Neural progenitor cell (in vitro differentiated cells): ENCODE measurements at regions not wholly inside any gene's neighbourhood (a gene's known extent, or its start where the extent isn't known, plus 50 kb on each side); places are given as distances from the start of the nearest gene placed in this dataset.

Experiments used
- DNase-seq: peaks from one replicate; pipeline ENCODE4 v3.0.0-alpha.2; 2016; ENCODE audit warnings: low spot score
- H2AFZ ChIP-seq: fragments of 200-600 bp; sonication (generic); replicated peaks from 2 replicates; pipeline ENCODE4 v1.6.1; 2016; ENCODE audit warnings: antibody characterized with exemption
- H3F3A ChIP-seq: fragments of 200-600 bp; sonication (generic); 2 replicates; pipeline ENCODE4 v1.6.1; 2016; ENCODE audit warnings: antibody characterized with exemption, low read depth
- H3K27ac ChIP-seq: fragments of 200-600 bp; sonication (generic); 2 replicates; pipeline ENCODE4 v1.5.1; 2016; ENCODE audit warnings: mild to moderate bottlenecking
- H3K27me3 ChIP-seq: fragments of 200-600 bp; sonication (generic); 2 replicates; pipeline ENCODE4 v1.6.1; 2016; ENCODE audit warnings: mild to moderate bottlenecking, moderate library complexity
- H3K36me3 ChIP-seq: fragments of 200-600 bp; sonication (generic); 2 replicates; pipeline ENCODE4 v1.5.1; 2016
- H3K4me1 ChIP-seq: fragments of 200-600 bp; sonication (generic); 2 replicates; pipeline ENCODE4 v1.6.1; 2016; ENCODE audit warnings: mixed run types
- H3K4me2 ChIP-seq: fragments of 200-600 bp; sonication (generic); 2 replicates; pipeline ENCODE4 v1.6.1; 2016
- H3K4me3 ChIP-seq: fragments of 200-600 bp; sonication (generic); 2 replicates; pipeline ENCODE4 v1.5.1; 2016
- H3K79me2 ChIP-seq: fragments of 200-600 bp; sonication (generic); 2 replicates; pipeline ENCODE4 v1.6.1; 2016; ENCODE audit warnings: low read depth
- H3K9ac ChIP-seq: fragments of 200-600 bp; sonication (generic); 2 replicates; pipeline ENCODE4 v1.6.1; 2016
- H3K9me3 ChIP-seq: fragments of 200-600 bp; sonication (generic); 2 replicates; pipeline ENCODE4 v1.5.1; 2016; ENCODE audit warnings: low read depth
- H4K20me1 ChIP-seq: fragments of 200-600 bp; sonication (generic); 2 replicates; pipeline ENCODE4 v1.6.1; 2016; ENCODE audit warnings: low read depth
- H3K27ac Mint-ChIP-seq: 3 replicates; pipeline ENCODE4 v1.8.0; 2021; ENCODE audit warnings: mixed read lengths
- H3K27me3 Mint-ChIP-seq: 2 replicates; pipeline ENCODE4 v1.8.0; 2022; ENCODE audit warnings: low read depth, mild to moderate bottlenecking, inconsistent platforms, moderate library complexity, mixed read lengths; ENCODE audit not compliant: insufficient read depth
- H3K36me3 Mint-ChIP-seq: 3 replicates; pipeline ENCODE4 v1.8.0; 2021; ENCODE audit warnings: mixed read lengths
- H3K4me1 Mint-ChIP-seq: 3 replicates; pipeline ENCODE4 v1.8.0; 2021; ENCODE audit warnings: mixed read lengths
- H3K4me3 Mint-ChIP-seq: 3 replicates; pipeline ENCODE4 v1.8.0; 2021; ENCODE audit warnings: mild to moderate bottlenecking, moderate library complexity, mixed read lengths
- H3K9me3 Mint-ChIP-seq: 3 replicates; pipeline ENCODE4 v1.8.0; 2020; ENCODE audit warnings: mixed read lengths
- EZH2 ChIP-seq: fragments of 200-600 bp; sonication (generic); IDR thresholded peaks from 2 replicates; pipeline ENCODE4 v1.6.1; 2017; ENCODE audit warnings: antibody characterized with exemption, mild to moderate bottlenecking, moderate library complexity
- EZH2phosphoT487 ChIP-seq: fragments of 200-600 bp; sonication (generic); IDR thresholded peaks from 2 replicates; pipeline ENCODE4 v1.6.1; 2017; ENCODE audit warnings: antibody characterized with exemption
- TF ChIP-seq, protein P1 (sequence below): fragments of 200-600 bp; sonication (generic); IDR thresholded peaks from 2 replicates; pipeline ENCODE4 v1.5.1; 2017; ENCODE audit warnings: antibody characterized with exemption, mild to moderate bottlenecking

- Mint-ChIP-seq H3K36me3 (no peaks in the 10 kb centered on the region), H3K27me3 (peaks cover 4% of the 10 kb centered on the region), H3K4me3 (no peak overlapping the region), H3K9me3 (no peaks in the 10 kb centered on the region), H3K4me1 (peaks cover 5% of the 10 kb centered on the region), H3K27ac (no peak overlapping the region)
- Histone ChIP-seq H4K20me1 (no peaks in the 10 kb centered on the region), H3K79me2 (no peaks in the 10 kb centered on the region), H3K4me3 (no peak overlapping the region), H3K4me2 (no peak overlapping the region), H3K36me3 (no peaks in the 10 kb centered on the region), H2AFZ (no peak overlapping the region), H3F3A (no peaks in the 10 kb centered on the region), H3K9ac (no peak overlapping the region), H3K27ac (no peak overlapping the region), H3K4me1 (no peaks in the 10 kb centered on the region), H3K9me3 (no peaks in the 10 kb centered on the region), H3K27me3 (no peaks in the 10 kb centered on the region)
- TF ChIP-seq EZH2phosphoT487 (no peak), EZH2 (no peak)
- TF ChIP-seq, protein P1, sequence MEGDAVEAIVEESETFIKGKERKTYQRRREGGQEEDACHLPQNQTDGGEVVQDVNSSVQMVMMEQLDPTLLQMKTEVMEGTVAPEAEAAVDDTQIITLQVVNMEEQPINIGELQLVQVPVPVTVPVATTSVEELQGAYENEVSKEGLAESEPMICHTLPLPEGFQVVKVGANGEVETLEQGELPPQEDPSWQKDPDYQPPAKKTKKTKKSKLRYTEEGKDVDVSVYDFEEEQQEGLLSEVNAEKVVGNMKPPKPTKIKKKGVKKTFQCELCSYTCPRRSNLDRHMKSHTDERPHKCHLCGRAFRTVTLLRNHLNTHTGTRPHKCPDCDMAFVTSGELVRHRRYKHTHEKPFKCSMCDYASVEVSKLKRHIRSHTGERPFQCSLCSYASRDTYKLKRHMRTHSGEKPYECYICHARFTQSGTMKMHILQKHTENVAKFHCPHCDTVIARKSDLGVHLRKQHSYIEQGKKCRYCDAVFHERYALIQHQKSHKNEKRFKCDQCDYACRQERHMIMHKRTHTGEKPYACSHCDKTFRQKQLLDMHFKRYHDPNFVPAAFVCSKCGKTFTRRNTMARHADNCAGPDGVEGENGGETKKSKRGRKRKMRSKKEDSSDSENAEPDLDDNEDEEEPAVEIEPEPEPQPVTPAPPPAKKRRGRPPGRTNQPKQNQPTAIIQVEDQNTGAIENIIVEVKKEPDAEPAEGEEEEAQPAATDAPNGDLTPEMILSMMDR, result no peak
- no peak for DNase-seq
Measured at GRCh38 chr9:86735772-86736458, 211.4 kb downstream of the GAS1 start.

DNA sequence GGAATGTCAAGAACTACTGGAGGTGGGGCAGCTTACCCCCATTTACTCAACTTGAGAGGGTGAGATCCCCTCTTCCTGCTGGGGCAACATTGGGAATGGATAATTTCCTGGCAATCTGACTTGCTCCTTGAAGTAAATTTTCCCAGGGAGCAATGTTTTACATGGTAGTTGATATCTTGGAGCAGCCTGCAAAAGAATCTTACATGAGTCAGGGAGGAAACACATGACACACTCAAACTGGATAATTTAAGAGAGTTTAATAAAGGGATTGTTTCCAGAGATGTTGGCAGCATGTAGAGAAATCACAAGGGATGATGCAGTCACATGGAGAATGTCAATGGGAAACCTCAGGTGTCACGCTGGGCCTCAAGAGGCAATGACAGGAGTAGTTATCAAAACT is 212.5 kb downstream of the GAS1 start:
- Histone ChIP-seq H3K4me3 (no peak overlapping the region), H3K36me3 (no peaks in the 10 kb centered on the region), H2AFZ (no peak overlapping the region), H3K4me2 (no peak overlapping the region), H3F3A (no peaks in the 10 kb centered on the region), H3K27me3 (no peaks in the 10 kb centered on the region), H3K4me1 (no peaks in the 10 kb centered on the region), H3K9me3 (no peaks in the 10 kb centered on the region), H3K9ac (no peak overlapping the region), H4K20me1 (no peaks in the 10 kb centered on the region), H3K27ac (no peak overlapping the region), H3K79me2 (no peaks in the 10 kb centered on the region)
- Mint-ChIP-seq H3K27me3 (peaks cover 4% of the 10 kb centered on the region), H3K9me3 (no peaks in the 10 kb centered on the region), H3K4me1 (peaks cover 5% of the 10 kb centered on the region), H3K36me3 (no peaks in the 10 kb centered on the region), H3K4me3 (no peak overlapping the region), H3K27ac (no peak overlapping the region)
- no peak for TF ChIP-seq EZH2
- TF ChIP-seq, protein P1, result no peak
- TF ChIP-seq EZH2phosphoT487, result no peak
- DNase-seq, result no peak

DNA sequence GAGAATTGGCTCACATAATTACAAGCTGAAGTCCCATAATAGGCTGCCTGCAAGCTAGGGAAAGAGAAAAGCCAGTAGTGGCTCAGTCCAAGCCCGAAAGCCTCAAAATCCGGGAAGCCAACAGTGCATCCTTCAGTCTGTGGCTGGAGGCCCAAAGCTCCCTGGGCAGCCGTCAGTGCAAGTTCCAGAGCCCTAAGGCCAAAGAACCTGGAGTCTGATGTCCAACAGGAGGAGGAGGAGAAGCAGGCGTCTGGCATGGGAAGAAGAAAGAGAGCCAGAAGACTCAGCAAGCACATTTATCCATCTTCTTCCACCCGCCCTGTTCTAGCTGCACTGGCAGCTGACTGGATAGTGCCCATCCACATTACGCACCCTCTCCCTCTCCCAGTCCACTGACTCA is 213.4 kb downstream of the GAS1 start:
- TF ChIP-seq, protein P1, result no peak
- TF ChIP-seq EZH2phosphoT487 (no peak), EZH2 (no peak)
- no peaks in the 10 kb centered on the region for H3F3A ChIP-seq
- DNase-seq, result no peak
- H3K4me1 Mint-ChIP-seq, result peaks cover 5% of the 10 kb centered on the region
- H3K27ac ChIP-seq, result no peak overlapping the region
- H3K4me2 ChIP-seq, result no peak overlapping the region
- no peak overlapping the region for H3K9ac ChIP-seq
- H3K27me3 ChIP-seq, result no peaks in the 10 kb centered on the region
- no peak overlapping the region for H3K4me3 Mint-ChIP-seq
- no peak overlapping the region for H3K4me3 ChIP-seq
- no peaks in the 10 kb centered on the region for H4K20me1 ChIP-seq
- no peak overlapping the region for H3K27ac Mint-ChIP-seq
- no peaks in the 10 kb centered on the region for H3K79me2 ChIP-seq
- H3K36me3 ChIP-seq, result no peaks in the 10 kb centered on the region
- H3K27me3 Mint-ChIP-seq, result peaks cover 4% of the 10 kb centered on the region
- no peaks in the 10 kb centered on the region for H3K36me3 Mint-ChIP-seq
- H3K9me3 Mint-ChIP-seq, result no peaks in the 10 kb centered on the region
- H3K9me3 ChIP-seq, result no peaks in the 10 kb centered on the region
- H3K4me1 ChIP-seq, result no peaks in the 10 kb centered on the region
- H2AFZ ChIP-seq, result no peak overlapping the region
